Esophagus squamous epithelium (tissue), 4 donors: ENCODE measurements at regions not wholly inside any gene's neighbourhood (a gene's known extent, or its start where the extent isn't known, plus 50 kb on each side); places are given as distances from the start of the nearest gene placed in this dataset.

Source experiments
- CTCF ChIP-seq, 6 experiments: fragments of 450-650 bp in 4 of 6; fragments of 200-600 bp in 2 of 6; sonication (generic) in 2 of 6; IDR thresholded peaks; one replicate each; pipeline ENCODE4 v1.5.1; 2016 to 2019; ENCODE audit warnings: antibody characterized with exemption in 6 of 6, mild to moderate bottlenecking in 4 of 6, moderate library complexity in 4 of 6
- POLR2A ChIP-seq, 4 donors: fragments of 450-650 bp; IDR thresholded peaks; one replicate each; pipeline ENCODE4 v1.6.1; 2017; ENCODE audit warnings: antibody characterized with exemption in 4 of 4, mild to moderate bottlenecking in 4 of 4, moderate library complexity in 3 of 4

- TF ChIP-seq CTCF (IDR thresholded peaks at IDR 0.05) (no peak), POLR2A (IDR thresholded peaks at IDR 0.05) (no peak)
These were observed 273.8 kb downstream of the MATN1 start for GRCh38 chr1:30449428-30450147.
